ENCODE measurements at regions not wholly inside any gene's neighbourhood (a gene's known extent, or its start where the extent isn't known, plus 50 kb on each side); places are given as distances from the start of the nearest gene placed in this dataset.

- TF ChIP-seq ZNF362 (tag by site-specific recombination; IDR thresholded peaks at IDR 0.05) (no peak), SP3 (tag by site-specific recombination; IDR thresholded peaks at IDR 0.05) (no peak), ZNF266 (tag by site-specific recombination; IDR thresholded peaks at IDR 0.05; ENCODE audit: low read depth) (no peak), ZNF837 (tag by site-specific recombination; IDR thresholded peaks at IDR 0.05) (no peak), ZNF548 (tag by site-specific recombination; IDR thresholded peaks at IDR 0.05) (no peak), ZNF16 (tag by site-specific recombination; IDR thresholded peaks at IDR 0.05; ENCODE audit: low read depth) (no peak), SCRT1 (tag by site-specific recombination; IDR thresholded peaks at IDR 0.05; ENCODE audit: borderline replicate concordance) (no peak), ZNF184 (tag by site-specific recombination; IDR thresholded peaks at IDR 0.05) (no peak), ZNF48 (tag by site-specific recombination; IDR thresholded peaks at IDR 0.05) (no peak), ZNF785 (tag by site-specific recombination; IDR thresholded peaks at IDR 0.05) (no peak)
These were observed 837.6 kb downstream of the MAFB start (continued) for GRCh38 chr20:39851459-39851858.

DNA sequence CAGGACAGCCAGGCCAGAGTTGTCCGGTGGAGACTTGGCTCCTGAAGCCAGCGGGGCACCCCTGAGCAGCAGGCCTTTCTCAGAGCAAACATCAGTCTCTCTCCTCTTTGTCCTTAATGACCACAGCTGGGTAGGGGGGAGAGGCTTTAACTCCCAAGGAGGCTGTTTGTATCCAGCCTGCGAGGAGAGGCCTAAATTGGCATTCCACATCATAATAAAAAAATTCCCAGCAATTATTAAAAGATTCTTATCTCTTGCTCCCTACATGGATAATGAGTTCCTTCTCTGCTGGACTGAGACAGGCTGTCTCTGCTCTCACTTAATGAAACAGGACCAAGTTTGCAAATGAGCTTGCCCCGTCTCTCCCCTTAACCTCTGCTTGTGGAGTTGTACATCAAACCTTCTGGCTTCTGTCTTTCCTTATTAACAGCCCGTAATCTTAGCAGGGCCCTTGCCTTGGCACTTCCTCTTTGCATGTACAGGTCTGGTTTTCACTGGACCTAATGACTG is 838.2 kb downstream of the MAFB start:
- TF ChIP-seq ZIC2 (tag by site-specific recombination; IDR thresholded peaks at IDR 0.05) (peak; percentile 80), ZBTB7A (tag by site-specific recombination; IDR thresholded peaks at IDR 0.05; ENCODE audit: low read depth) (no peak)
- no peak overlapping the region for H3K4me3 ChIP-seq (ENCODE audit: low read depth, low read length)
- POLR2A ChIA-PET, result no interaction called here
- H3K36me3 ChIP-seq (ENCODE audit: control insufficient read depth in 2 of 2, insufficient read depth in 1 of 2, low read length in 2 of 2), result no peaks in the 10 kb centered on the region
- no peaks in the 10 kb centered on the region for H3K9me3 ChIP-seq (ENCODE audit: control insufficient read depth, insufficient read depth, low read depth, low read length)
- H3K4me1 ChIP-seq (ENCODE audit: control insufficient read depth, insufficient read depth, low read length), result peaks cover 6% of the 10 kb centered on the region; the same call in 1 of the 2 replicates
- CTCF ChIA-PET, result interaction anchor here (2.4 kb wide), 1 partner anchor 22 kb away, joined by 8 read pairs; no protein-coding TSS in a partner anchor
- H3K27ac ChIP-seq (ENCODE audit: extremely low read depth, low read depth, low read length), result no peak overlapping the region

GRCh38 chr20:39850246-39850645 is 838.8 kb downstream of the MAFB start:
- ChIA-PET CTCF (interaction anchor here (0.6 to 2.4 kb wide), 2 partner anchors 23 to 389 kb away, joined by 3 to 8 read pairs; no protein-coding TSS in a partner anchor), POLR2A (no interaction called here)
- Histone ChIP-seq H3K36me3 (ENCODE audit: control insufficient read depth in 2 of 2, insufficient read depth in 1 of 2, low read length in 2 of 2) (no peaks in the 10 kb centered on the region), H3K4me1 (ENCODE audit: control insufficient read depth, insufficient read depth, low read length) (peaks cover under 1% of the 10 kb centered on the region; the same call in 1 of the 2 replicates), H3K4me3 (ENCODE audit: low read depth, low read length) (no peak overlapping the region), H3K9me3 (ENCODE audit: control insufficient read depth, insufficient read depth, low read depth, low read length) (no peaks in the 10 kb centered on the region), H3K27ac (ENCODE audit: extremely low read depth, low read depth, low read length) (no peak overlapping the region)
- no peak for TF ChIP-seq GFI1B (tag by site-specific recombination; IDR thresholded peaks at IDR 0.05)
- TF ChIP-seq ZSCAN30 (tag by site-specific recombination; IDR thresholded peaks at IDR 0.05), result no peak
- TF ChIP-seq, protein P1, sequence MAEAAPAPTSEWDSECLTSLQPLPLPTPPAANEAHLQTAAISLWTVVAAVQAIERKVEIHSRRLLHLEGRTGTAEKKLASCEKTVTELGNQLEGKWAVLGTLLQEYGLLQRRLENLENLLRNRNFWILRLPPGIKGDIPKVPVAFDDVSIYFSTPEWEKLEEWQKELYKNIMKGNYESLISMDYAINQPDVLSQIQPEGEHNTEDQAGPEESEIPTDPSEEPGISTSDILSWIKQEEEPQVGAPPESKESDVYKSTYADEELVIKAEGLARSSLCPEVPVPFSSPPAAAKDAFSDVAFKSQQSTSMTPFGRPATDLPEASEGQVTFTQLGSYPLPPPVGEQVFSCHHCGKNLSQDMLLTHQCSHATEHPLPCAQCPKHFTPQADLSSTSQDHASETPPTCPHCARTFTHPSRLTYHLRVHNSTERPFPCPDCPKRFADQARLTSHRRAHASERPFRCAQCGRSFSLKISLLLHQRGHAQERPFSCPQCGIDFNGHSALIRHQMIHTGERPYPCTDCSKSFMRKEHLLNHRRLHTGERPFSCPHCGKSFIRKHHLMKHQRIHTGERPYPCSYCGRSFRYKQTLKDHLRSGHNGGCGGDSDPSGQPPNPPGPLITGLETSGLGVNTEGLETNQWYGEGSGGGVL (tag by site-specific recombination; IDR thresholded peaks at IDR 0.05), result no peak
- TF ChIP-seq ZNF473 (tag by site-specific recombination; IDR thresholded peaks at IDR 0.05), result no peak

DNA sequence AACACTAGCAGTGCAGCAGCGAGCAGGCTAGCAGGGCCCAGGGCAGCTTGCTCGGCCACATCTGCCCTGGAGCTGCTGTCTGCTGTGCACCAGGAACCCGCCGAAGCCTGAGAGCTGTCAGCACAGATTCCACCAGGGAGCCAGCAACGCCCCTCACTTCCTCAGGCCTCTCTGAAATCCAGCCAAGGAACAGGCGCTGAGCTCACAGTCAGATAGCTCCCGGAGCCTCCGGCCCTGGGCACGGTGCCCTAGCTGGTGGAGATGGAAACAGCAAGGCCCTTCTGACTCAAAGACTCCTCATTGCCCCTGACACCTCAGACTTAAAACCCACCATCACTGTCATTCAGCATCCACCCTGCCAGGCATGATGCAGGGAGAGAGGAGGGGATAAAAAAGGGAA is 839.4 kb downstream of the MAFB start:
- H3K4me3 ChIP-seq (ENCODE audit: low read depth, low read length), result no peak overlapping the region
- no peaks in the 10 kb centered on the region for H3K9me3 ChIP-seq (ENCODE audit: control insufficient read depth, insufficient read depth, low read depth, low read length)
- ChIA-PET CTCF (interaction anchor here (0.5 to 2.4 kb wide), 5 partner anchors 19 to 465 kb away, joined by 3 to 8 read pairs (median 4); no protein-coding TSS in a partner anchor), POLR2A (no interaction called here)
- H3K36me3 ChIP-seq (ENCODE audit: control insufficient read depth in 2 of 2, insufficient read depth in 1 of 2, low read length in 2 of 2), result no peaks in the 10 kb centered on the region
- no peak overlapping the region for H3K27ac ChIP-seq (ENCODE audit: extremely low read depth, low read depth, low read length)
- H3K4me1 ChIP-seq (ENCODE audit: control insufficient read depth, insufficient read depth, low read length), result no peaks in the 10 kb centered on the region
- TF ChIP-seq ZIC2 (tag by site-specific recombination; IDR thresholded peaks at IDR 0.05) (peak; percentile 71), ZNF837 (tag by site-specific recombination; IDR thresholded peaks at IDR 0.05) (no peak), EGR2 (tag by site-specific recombination; IDR thresholded peaks at IDR 0.05; ENCODE audit: low read depth) (no peak), ZNF677 (tag by site-specific recombination; IDR thresholded peaks at IDR 0.05) (no peak), ZNF114 (tag by site-specific recombination; IDR thresholded peaks at IDR 0.05) (no peak), OSR2 (tag by site-specific recombination; IDR thresholded peaks at IDR 0.05) (peak; percentile 42; the same call in 1 of the 2 replicates), ZNF121 (tag by site-specific recombination; IDR thresholded peaks at IDR 0.05) (no peak), ZNF169 (tag by site-specific recombination; IDR thresholded peaks at IDR 0.05) (no peak), ZNF324 (tag by site-specific recombination; IDR thresholded peaks at IDR 0.05) (no peak), ZNF211 (tag by site-specific recombination; IDR thresholded peaks at IDR 0.05; ENCODE audit: low read depth) (no peak)
- TF ChIP-seq, protein P2, sequence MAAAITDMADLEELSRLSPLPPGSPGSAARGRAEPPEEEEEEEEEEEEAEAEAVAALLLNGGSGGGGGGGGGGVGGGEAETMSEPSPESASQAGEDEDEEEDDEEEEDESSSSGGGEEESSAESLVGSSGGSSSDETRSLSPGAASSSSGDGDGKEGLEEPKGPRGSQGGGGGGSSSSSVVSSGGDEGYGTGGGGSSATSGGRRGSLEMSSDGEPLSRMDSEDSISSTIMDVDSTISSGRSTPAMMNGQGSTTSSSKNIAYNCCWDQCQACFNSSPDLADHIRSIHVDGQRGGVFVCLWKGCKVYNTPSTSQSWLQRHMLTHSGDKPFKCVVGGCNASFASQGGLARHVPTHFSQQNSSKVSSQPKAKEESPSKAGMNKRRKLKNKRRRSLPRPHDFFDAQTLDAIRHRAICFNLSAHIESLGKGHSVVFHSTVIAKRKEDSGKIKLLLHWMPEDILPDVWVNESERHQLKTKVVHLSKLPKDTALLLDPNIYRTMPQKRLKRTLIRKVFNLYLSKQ (tag by site-specific recombination; IDR thresholded peaks at IDR 0.05; ENCODE audit: borderline replicate concordance), result no peak
- TF ChIP-seq, protein P3, sequence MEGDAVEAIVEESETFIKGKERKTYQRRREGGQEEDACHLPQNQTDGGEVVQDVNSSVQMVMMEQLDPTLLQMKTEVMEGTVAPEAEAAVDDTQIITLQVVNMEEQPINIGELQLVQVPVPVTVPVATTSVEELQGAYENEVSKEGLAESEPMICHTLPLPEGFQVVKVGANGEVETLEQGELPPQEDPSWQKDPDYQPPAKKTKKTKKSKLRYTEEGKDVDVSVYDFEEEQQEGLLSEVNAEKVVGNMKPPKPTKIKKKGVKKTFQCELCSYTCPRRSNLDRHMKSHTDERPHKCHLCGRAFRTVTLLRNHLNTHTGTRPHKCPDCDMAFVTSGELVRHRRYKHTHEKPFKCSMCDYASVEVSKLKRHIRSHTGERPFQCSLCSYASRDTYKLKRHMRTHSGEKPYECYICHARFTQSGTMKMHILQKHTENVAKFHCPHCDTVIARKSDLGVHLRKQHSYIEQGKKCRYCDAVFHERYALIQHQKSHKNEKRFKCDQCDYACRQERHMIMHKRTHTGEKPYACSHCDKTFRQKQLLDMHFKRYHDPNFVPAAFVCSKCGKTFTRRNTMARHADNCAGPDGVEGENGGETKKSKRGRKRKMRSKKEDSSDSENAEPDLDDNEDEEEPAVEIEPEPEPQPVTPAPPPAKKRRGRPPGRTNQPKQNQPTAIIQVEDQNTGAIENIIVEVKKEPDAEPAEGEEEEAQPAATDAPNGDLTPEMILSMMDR (tag by site-specific recombination; IDR thresholded peaks at IDR 0.05), result no peak

Measured in HEK293 (cell line).